ENCODE measurements at regions not wholly inside any gene's neighbourhood (a gene's known extent, or its start where the extent isn't known, plus 50 kb on each side); places are given as distances from the start of the nearest gene placed in this dataset.
A peak's percentile ranks its signal among the peaks of the same experiment; 100 is the strongest.

GRCh38 chr11:23112987-23113886 lies 253.0 kb upstream of the CCDC179 start:
- H3K4me1 ChIP-seq (ENCODE audit: control insufficient read depth, extremely low read depth, insufficient read depth, low read length), result no peaks in the 10 kb centered on the region
- H3K9me1 ChIP-seq (ENCODE audit: control insufficient read depth, extremely low read depth, insufficient read depth, low read length), result no peaks in the 10 kb centered on the region
- no peaks in the 10 kb centered on the region for H3K27me3 ChIP-seq (ENCODE audit: control insufficient read depth, extremely low read depth, insufficient read depth, low read length)
- H3K79me2 ChIP-seq (ENCODE audit: control insufficient read depth, insufficient read depth, low read length), result no peaks in the 10 kb centered on the region
- no peak overlapping the region for H3K27ac ChIP-seq (ENCODE audit: control insufficient read depth, insufficient read depth, low read length)
- H3K36me3 ChIP-seq (ENCODE audit: control insufficient read depth in 2 of 2, extremely low read depth in 1 of 2, insufficient read depth in 2 of 2, low read length in 2 of 2), result no peaks in the 10 kb centered on the region
- no peak overlapping the region for H2AFZ ChIP-seq (ENCODE audit: control insufficient read depth, low read length)
- H4K20me1 ChIP-seq (ENCODE audit: control insufficient read depth, extremely low read depth, insufficient read depth, low read length), result no peaks in the 10 kb centered on the region
- no peak for DNase-seq (ENCODE audit: low read depth, low spot score)
- no peak overlapping the region for H3K4me3 ChIP-seq (ENCODE audit: control insufficient read depth in 2 of 3, extremely low read depth in 1 of 3, insufficient read depth in 2 of 3, low read depth in 1 of 3, low read length in 3 of 3)
- no peak overlapping the region for H3K9ac ChIP-seq (ENCODE audit: control insufficient read depth, extremely low read depth, insufficient read depth, low read length)
- TF ChIP-seq CTCF (optimal IDR thresholded peaks at IDR 0.05 in 1 of 3, IDR thresholded peaks at IDR 0.05 in 1 of 3, conservative IDR thresholded peaks at IDR 0.05 in 1 of 3; ENCODE audit: extremely low read depth in 1 of 3, insufficient read depth in 2 of 3, low read length in 3 of 3), result peak; percentile 40 to 50 (median 42)
- TF ChIP-seq EZH2 (IDR thresholded peaks at IDR 0.05; ENCODE audit: low read length), result no peak
- no peaks in the 10 kb centered on the region for H3K9me3 ChIP-seq (ENCODE audit: control insufficient read depth, low read depth, low read length)
- dilution Hi-C loops (cut with MboI; ENCODE audit: extremely low pct_ligation_motif_present, low sequenced_read_pairs), result no loop called here
- H3K4me2 ChIP-seq (ENCODE audit: control insufficient read depth, extremely low read depth, insufficient read depth, low read depth, low read length), result no peak overlapping the region
- no peak for FAIRE-seq

GRCh38 chr11:23113887-23114216 lies 253.6 kb upstream of the CCDC179 start:
- Histone ChIP-seq H3K27ac (ENCODE audit: control insufficient read depth, insufficient read depth, low read length) (no peak overlapping the region), H3K9me1 (ENCODE audit: control insufficient read depth, extremely low read depth, insufficient read depth, low read length) (no peaks in the 10 kb centered on the region), H3K79me2 (ENCODE audit: control insufficient read depth, insufficient read depth, low read length) (no peaks in the 10 kb centered on the region), H3K4me2 (ENCODE audit: control insufficient read depth, extremely low read depth, insufficient read depth, low read depth, low read length) (no peak overlapping the region), H3K9me3 (ENCODE audit: control insufficient read depth, low read depth, low read length) (no peaks in the 10 kb centered on the region), H4K20me1 (ENCODE audit: control insufficient read depth, extremely low read depth, insufficient read depth, low read length) (no peaks in the 10 kb centered on the region), H2AFZ (ENCODE audit: control insufficient read depth, low read length) (no peak overlapping the region), H3K4me1 (ENCODE audit: control insufficient read depth, extremely low read depth, insufficient read depth, low read length) (no peaks in the 10 kb centered on the region), H3K36me3 (ENCODE audit: control insufficient read depth in 2 of 2, extremely low read depth in 1 of 2, insufficient read depth in 2 of 2, low read length in 2 of 2) (no peaks in the 10 kb centered on the region), H3K9ac (ENCODE audit: control insufficient read depth, extremely low read depth, insufficient read depth, low read length) (no peak overlapping the region), H3K27me3 (ENCODE audit: control insufficient read depth, extremely low read depth, insufficient read depth, low read length) (no peaks in the 10 kb centered on the region), H3K4me3 (ENCODE audit: control insufficient read depth in 2 of 3, extremely low read depth in 1 of 3, insufficient read depth in 2 of 3, low read depth in 1 of 3, low read length in 3 of 3) (no peak overlapping the region)
- dilution Hi-C loops (cut with MboI; ENCODE audit: extremely low pct_ligation_motif_present, low sequenced_read_pairs), result no loop called here
- no peak for DNase-seq (ENCODE audit: low read depth, low spot score)
- no peak for FAIRE-seq
- no peak for TF ChIP-seq CTCF (optimal IDR thresholded peaks at IDR 0.05 in 1 of 3, IDR thresholded peaks at IDR 0.05 in 1 of 3, conservative IDR thresholded peaks at IDR 0.05 in 1 of 3; ENCODE audit: extremely low read depth in 1 of 3, insufficient read depth in 2 of 3, low read length in 3 of 3)
- no peak for TF ChIP-seq EZH2 (IDR thresholded peaks at IDR 0.05; ENCODE audit: low read length)
